ENCODE measurements at regions not wholly inside any gene's neighbourhood (a gene's known extent, or its start where the extent isn't known, plus 50 kb on each side); places are given as distances from the start of the nearest gene placed in this dataset.

DNA sequence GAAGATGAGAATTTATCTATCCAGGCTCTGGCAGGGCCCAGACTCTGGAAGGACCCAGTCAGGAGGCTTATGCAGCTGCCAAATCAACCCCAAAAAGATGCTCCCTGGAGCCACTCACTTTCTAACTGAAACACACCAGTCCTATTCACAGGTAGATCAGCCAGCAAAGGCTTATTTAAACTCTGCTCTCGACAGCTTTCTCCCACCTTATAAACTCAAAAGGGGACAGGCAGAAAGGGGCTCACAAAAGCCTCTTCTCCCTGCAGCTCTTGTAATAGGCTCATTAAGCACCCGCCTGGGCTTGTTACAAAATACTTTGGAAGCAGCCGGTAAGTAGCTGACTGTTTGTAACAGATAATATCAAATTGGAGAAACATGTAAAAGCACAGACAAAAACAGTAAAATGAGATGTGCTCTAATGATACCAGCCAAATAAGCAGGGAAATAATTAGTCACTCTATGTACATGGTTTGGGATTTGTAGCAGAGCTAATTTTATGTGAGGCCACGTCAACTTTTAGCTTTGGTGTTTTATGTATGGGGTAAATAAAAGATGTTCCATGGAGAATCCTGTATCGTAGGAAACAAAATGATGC is 213.8 kb downstream of the NR2F2 start:
- Histone ChIP-seq H3K36me3 (ENCODE audit: control insufficient read depth, insufficient read depth, low read length) (no peaks in the 10 kb centered on the region), H3K4me3 (replicated peaks; ENCODE audit: low read depth, low read length) (no peak overlapping the region), H3K27me3 (replicated peaks; ENCODE audit: control insufficient read depth, insufficient read depth, low read length) (no peaks in the 10 kb centered on the region)
- no peak for DNase-seq (ENCODE audit: extremely low read depth, insufficient read length)
- TF ChIP-seq, protein P1, sequence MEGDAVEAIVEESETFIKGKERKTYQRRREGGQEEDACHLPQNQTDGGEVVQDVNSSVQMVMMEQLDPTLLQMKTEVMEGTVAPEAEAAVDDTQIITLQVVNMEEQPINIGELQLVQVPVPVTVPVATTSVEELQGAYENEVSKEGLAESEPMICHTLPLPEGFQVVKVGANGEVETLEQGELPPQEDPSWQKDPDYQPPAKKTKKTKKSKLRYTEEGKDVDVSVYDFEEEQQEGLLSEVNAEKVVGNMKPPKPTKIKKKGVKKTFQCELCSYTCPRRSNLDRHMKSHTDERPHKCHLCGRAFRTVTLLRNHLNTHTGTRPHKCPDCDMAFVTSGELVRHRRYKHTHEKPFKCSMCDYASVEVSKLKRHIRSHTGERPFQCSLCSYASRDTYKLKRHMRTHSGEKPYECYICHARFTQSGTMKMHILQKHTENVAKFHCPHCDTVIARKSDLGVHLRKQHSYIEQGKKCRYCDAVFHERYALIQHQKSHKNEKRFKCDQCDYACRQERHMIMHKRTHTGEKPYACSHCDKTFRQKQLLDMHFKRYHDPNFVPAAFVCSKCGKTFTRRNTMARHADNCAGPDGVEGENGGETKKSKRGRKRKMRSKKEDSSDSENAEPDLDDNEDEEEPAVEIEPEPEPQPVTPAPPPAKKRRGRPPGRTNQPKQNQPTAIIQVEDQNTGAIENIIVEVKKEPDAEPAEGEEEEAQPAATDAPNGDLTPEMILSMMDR (IDR thresholded peaks at IDR 0.05; ENCODE audit: insufficient read depth, low read length, poor library complexity, severe bottlenecking) = no peak

GRCh38 chr15:96549136-96549535 is 218.6 kb downstream of the NR2F2 start:
- no peaks in the 10 kb centered on the region for H3K36me3 ChIP-seq (ENCODE audit: control insufficient read depth, insufficient read depth, low read length)
- TF ChIP-seq, protein P1 (IDR thresholded peaks at IDR 0.05; ENCODE audit: insufficient read depth, low read length, poor library complexity, severe bottlenecking) = no peak
- no peaks in the 10 kb centered on the region for H3K27me3 ChIP-seq (replicated peaks; ENCODE audit: control insufficient read depth, insufficient read depth, low read length)
- no peak overlapping the region for H3K4me3 ChIP-seq (replicated peaks; ENCODE audit: low read depth, low read length)
- no peak for DNase-seq (ENCODE audit: extremely low read depth, insufficient read length)

GRCh38 chr15:96551196-96551595 is 220.7 kb downstream of the NR2F2 start:
- no peak for DNase-seq (ENCODE audit: extremely low read depth, insufficient read length)
- H3K36me3 ChIP-seq (ENCODE audit: control insufficient read depth, insufficient read depth, low read length) = no peaks in the 10 kb centered on the region
- TF ChIP-seq, protein P1 (IDR thresholded peaks at IDR 0.05; ENCODE audit: insufficient read depth, low read length, poor library complexity, severe bottlenecking) = no peak
- no peaks in the 10 kb centered on the region for H3K27me3 ChIP-seq (replicated peaks; ENCODE audit: control insufficient read depth, insufficient read depth, low read length)
- no peak overlapping the region for H3K4me3 ChIP-seq (replicated peaks; ENCODE audit: low read depth, low read length)

- DNase-seq (ENCODE audit: extremely low read depth, insufficient read length) = no peak
- H3K27me3 ChIP-seq (replicated peaks; ENCODE audit: control insufficient read depth, insufficient read depth, low read length) = no peaks in the 10 kb centered on the region
- no peaks in the 10 kb centered on the region for H3K36me3 ChIP-seq (ENCODE audit: control insufficient read depth, insufficient read depth, low read length)
- H3K4me3 ChIP-seq (replicated peaks; ENCODE audit: low read depth, low read length) = no peak overlapping the region
- TF ChIP-seq, protein P1 (IDR thresholded peaks at IDR 0.05; ENCODE audit: insufficient read depth, low read length, poor library complexity, severe bottlenecking) = no peak
Measured at GRCh38 chr15:96551722-96552121, 221.2 kb downstream of the NR2F2 start.

DNA sequence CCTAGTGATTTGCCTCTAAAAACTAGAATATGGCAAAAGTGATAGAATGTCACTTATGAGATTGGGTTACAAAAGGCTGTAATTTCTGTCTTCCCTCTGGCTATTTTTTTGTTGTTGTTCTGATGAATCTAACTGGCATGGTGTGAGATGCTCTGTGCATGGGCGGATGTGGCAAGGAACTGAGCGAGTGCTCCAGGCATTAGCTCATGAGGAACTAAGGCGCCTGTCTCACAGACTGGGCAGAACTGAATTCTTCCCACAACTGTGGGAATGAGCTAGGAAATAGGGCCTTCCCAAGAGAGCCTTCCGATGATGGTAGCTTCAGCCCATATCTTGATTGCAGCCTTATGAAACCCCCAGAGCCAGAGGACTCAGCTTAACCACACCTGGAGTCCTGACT is 222.5 kb downstream of the NR2F2 start:
- Histone ChIP-seq H3K4me3 (replicated peaks; ENCODE audit: low read depth, low read length) (no peak overlapping the region), H3K36me3 (ENCODE audit: control insufficient read depth, insufficient read depth, low read length) (no peaks in the 10 kb centered on the region), H3K27me3 (replicated peaks; ENCODE audit: control insufficient read depth, insufficient read depth, low read length) (no peaks in the 10 kb centered on the region)
- DNase-seq (ENCODE audit: extremely low read depth, insufficient read length) = no peak
- TF ChIP-seq, protein P1 (IDR thresholded peaks at IDR 0.05; ENCODE audit: insufficient read depth, low read length, poor library complexity, severe bottlenecking) = no peak

GRCh38 chr15:96553451-96553850 is 223.0 kb downstream of the NR2F2 start:
- no peak overlapping the region for H3K4me3 ChIP-seq (replicated peaks; ENCODE audit: low read depth, low read length)
- H3K27me3 ChIP-seq (replicated peaks; ENCODE audit: control insufficient read depth, insufficient read depth, low read length) = no peaks in the 10 kb centered on the region
- DNase-seq (ENCODE audit: extremely low read depth, insufficient read length) = no peak
- TF ChIP-seq, protein P1 (IDR thresholded peaks at IDR 0.05; ENCODE audit: insufficient read depth, low read length, poor library complexity, severe bottlenecking) = no peak
- H3K36me3 ChIP-seq (ENCODE audit: control insufficient read depth, insufficient read depth, low read length) = no peaks in the 10 kb centered on the region

Measured in GM06990 (cell line).